HG03469 (cell line): ENCODE measurements at regions not wholly inside any gene's neighbourhood (a gene's known extent, or its start where the extent isn't known, plus 50 kb on each side); places are given as distances from the start of the nearest gene placed in this dataset.
"Not testable (repeated sequence)": the region's sequence is repeated elsewhere in the genome, so short reads cannot be mapped to it uniquely, and the experiment has no call there.

Experiments
- ATAC-seq: cut with Tn5 transposase; IDR thresholded peaks from one replicate; pipeline ENCODE4 v1.9.1; 2021; ENCODE audit warnings: mild to moderate bottlenecking, moderate library complexity, moderate number of reproducible peaks; ENCODE audit not compliant: unreplicated experiment

GRCh38 chr2:104904889-104905288 lies 51.0 kb downstream of the POU3F3 start:
- no peak for ATAC-seq

GRCh38 chr2:104909317-104909716 lies 55.4 kb downstream of the POU3F3 start:
- no peak for ATAC-seq

GRCh38 chr2:104914509-104914908 lies 60.6 kb downstream of the POU3F3 start:
- no peak for ATAC-seq

- no peak for ATAC-seq
Measured at GRCh38 chr2:104915107-104915793, 61.3 kb downstream of the POU3F3 start.

- ATAC-seq: no peak
Measured at GRCh38 chr2:104919127-104919526, 65.2 kb downstream of the POU3F3 start.

GRCh38 chr2:104923665-104924064 lies 69.8 kb downstream of the POU3F3 start:
- ATAC-seq: no peak

GRCh38 chr2:104929663-104930062 lies 75.7 kb downstream of the POU3F3 start:
- no peak for ATAC-seq

GRCh38 chr2:104930732-104931131 lies 76.8 kb downstream of the POU3F3 start:
- ATAC-seq: no peak

GRCh38 chr2:104932243-104932642 lies 78.3 kb downstream of the POU3F3 start:
- no peak for ATAC-seq

GRCh38 chr2:104933151-104933917 lies 79.4 kb downstream of the POU3F3 start:
- ATAC-seq: no peak

- no peak for ATAC-seq
Measured at GRCh38 chr2:104936527-104936926, 82.6 kb downstream of the POU3F3 start.

- peak; percentile 92 for ATAC-seq
Measured at GRCh38 chr2:104938231-104938941, 84.5 kb downstream of the POU3F3 start.

- no peak for ATAC-seq
Measured at GRCh38 chr2:104939570-104940217, 85.8 kb downstream of the POU3F3 start.

GRCh38 chr2:104944495-104944894 lies 90.6 kb downstream of the POU3F3 start:
- no peak for ATAC-seq

GRCh38 chr2:104945121-104945520 lies 91.2 kb downstream of the POU3F3 start:
- no peak for ATAC-seq

GRCh38 chr2:104945866-104946265 lies 92.0 kb downstream of the POU3F3 start:
- ATAC-seq: no peak

GRCh38 chr2:104947456-104947855 lies 90.4 kb upstream of the MRPS9 start:
- not testable (repeated sequence) for ATAC-seq

GRCh38 chr2:104952976-104953375 lies 84.9 kb upstream of the MRPS9 start:
- no peak for ATAC-seq

- ATAC-seq: no peak
Measured at GRCh38 chr2:104965900-104966299, 72.0 kb upstream of the MRPS9 start.

GRCh38 chr2:104969564-104969963 lies 68.3 kb upstream of the MRPS9 start:
- no peak for ATAC-seq

GRCh38 chr2:104975371-104975770 lies 62.5 kb upstream of the MRPS9 start:
- no peak for ATAC-seq
